Nephron progenitor cell (in vitro differentiated cells): ENCODE measurements at regions not wholly inside any gene's neighbourhood (a gene's known extent, or its start where the extent isn't known, plus 50 kb on each side); places are given as distances from the start of the nearest gene placed in this dataset.
A peak's percentile ranks its signal among the peaks of the same experiment; 100 is the strongest.

Source experiments
- DNase-seq: peaks from one replicate; pipeline ENCODE4 v3.0.0; 2021
- H3K27ac Mint-ChIP-seq: 2 replicates; pipeline ENCODE4 v1.8.0; 2021; ENCODE audit warnings: mild to moderate bottlenecking, moderate library complexity, mixed read lengths
- H3K27me3 Mint-ChIP-seq: 2 replicates; pipeline ENCODE4 v1.8.0; 2021; ENCODE audit warnings: mild to moderate bottlenecking, low read depth, mixed read lengths; ENCODE audit not compliant: poor library complexity
- H3K36me3 Mint-ChIP-seq: 2 replicates; pipeline ENCODE4 v1.8.0; 2021; ENCODE audit warnings: low read depth, mixed read lengths
- H3K4me1 Mint-ChIP-seq: 2 replicates; pipeline ENCODE4 v1.8.0; 2021; ENCODE audit warnings: mixed read lengths
- H3K4me3 Mint-ChIP-seq: 2 replicates; pipeline ENCODE4 v1.8.0; 2021; ENCODE audit warnings: mild to moderate bottlenecking, moderate library complexity, mixed read lengths
- H3K9me3 Mint-ChIP-seq: 2 replicates; pipeline ENCODE4 v1.8.0; 2021; ENCODE audit warnings: mild to moderate bottlenecking, moderate library complexity, mixed read lengths
- TF ChIP-seq, protein P1 (sequence below): fragments of 200-600 bp; sonication (generic); IDR thresholded peaks from 2 replicates; pipeline ENCODE4 v1.5.0; 2021; ENCODE audit warnings: antibody characterized with exemption

DNA sequence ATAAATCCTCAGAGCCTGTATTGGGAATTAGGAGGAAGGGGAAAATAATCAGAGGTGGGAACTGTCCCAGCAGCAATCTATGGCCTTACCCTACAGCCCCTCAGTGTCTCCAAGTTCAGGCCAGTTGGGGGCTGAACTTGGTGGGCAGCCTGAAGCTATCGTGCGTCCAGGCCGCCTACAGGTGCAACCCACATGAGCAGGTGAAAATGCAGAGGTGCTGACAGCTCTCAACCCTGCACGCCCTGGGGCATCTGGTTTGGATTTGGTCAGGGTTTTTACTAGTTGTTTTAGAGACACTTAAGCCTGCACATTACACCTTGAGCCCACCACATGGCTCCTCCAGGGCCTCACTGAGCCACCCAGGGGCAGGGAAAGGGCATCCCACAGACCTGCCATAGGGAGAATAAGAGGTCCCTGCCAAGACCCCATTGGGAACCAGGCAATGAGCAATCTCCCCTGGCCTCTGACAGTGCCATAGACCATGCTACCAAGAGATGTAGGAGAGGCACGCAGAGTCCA is 209.5 kb downstream of the FOXD2 start:
- H3K27ac Mint-ChIP-seq, result no peak overlapping the region
- no peak for DNase-seq
- no peaks in the 10 kb centered on the region for H3K36me3 Mint-ChIP-seq
- no peak overlapping the region for H3K4me3 Mint-ChIP-seq
- peaks cover 39% of the 10 kb centered on the region for H3K27me3 Mint-ChIP-seq
- peaks cover 75% of the 10 kb centered on the region for H3K4me1 Mint-ChIP-seq
- H3K9me3 Mint-ChIP-seq, result no peaks in the 10 kb centered on the region
- TF ChIP-seq, protein P1, sequence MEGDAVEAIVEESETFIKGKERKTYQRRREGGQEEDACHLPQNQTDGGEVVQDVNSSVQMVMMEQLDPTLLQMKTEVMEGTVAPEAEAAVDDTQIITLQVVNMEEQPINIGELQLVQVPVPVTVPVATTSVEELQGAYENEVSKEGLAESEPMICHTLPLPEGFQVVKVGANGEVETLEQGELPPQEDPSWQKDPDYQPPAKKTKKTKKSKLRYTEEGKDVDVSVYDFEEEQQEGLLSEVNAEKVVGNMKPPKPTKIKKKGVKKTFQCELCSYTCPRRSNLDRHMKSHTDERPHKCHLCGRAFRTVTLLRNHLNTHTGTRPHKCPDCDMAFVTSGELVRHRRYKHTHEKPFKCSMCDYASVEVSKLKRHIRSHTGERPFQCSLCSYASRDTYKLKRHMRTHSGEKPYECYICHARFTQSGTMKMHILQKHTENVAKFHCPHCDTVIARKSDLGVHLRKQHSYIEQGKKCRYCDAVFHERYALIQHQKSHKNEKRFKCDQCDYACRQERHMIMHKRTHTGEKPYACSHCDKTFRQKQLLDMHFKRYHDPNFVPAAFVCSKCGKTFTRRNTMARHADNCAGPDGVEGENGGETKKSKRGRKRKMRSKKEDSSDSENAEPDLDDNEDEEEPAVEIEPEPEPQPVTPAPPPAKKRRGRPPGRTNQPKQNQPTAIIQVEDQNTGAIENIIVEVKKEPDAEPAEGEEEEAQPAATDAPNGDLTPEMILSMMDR, result no peak

DNA sequence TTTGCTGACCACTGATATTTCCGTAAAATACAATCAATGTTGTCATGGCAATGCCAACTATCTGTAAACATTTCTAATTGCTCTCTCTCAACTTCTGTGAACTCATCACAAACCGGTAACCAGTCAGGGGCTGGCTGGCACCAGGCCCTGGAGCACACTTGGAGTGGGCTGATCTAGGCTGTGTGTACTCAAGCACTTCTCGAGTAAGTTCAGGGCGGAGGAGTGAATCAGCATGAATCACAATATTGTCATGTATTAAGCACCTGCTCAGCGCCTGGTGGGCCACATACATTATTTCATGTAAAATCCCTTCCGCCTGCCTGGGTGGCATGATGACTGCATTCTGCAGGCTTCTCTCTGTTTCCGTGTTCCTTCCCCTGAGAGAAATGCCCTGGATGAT is 212.4 kb downstream of the FOXD2 start:
- Mint-ChIP-seq H3K9me3 (no peaks in the 10 kb centered on the region), H3K36me3 (no peaks in the 10 kb centered on the region), H3K4me3 (peak overlapping the region; percentile 7), H3K4me1 (peaks cover 72% of the 10 kb centered on the region), H3K27me3 (peaks cover 59% of the 10 kb centered on the region), H3K27ac (no peak overlapping the region)
- TF ChIP-seq, protein P1, result no peak
- DNase-seq, result no peak

DNA sequence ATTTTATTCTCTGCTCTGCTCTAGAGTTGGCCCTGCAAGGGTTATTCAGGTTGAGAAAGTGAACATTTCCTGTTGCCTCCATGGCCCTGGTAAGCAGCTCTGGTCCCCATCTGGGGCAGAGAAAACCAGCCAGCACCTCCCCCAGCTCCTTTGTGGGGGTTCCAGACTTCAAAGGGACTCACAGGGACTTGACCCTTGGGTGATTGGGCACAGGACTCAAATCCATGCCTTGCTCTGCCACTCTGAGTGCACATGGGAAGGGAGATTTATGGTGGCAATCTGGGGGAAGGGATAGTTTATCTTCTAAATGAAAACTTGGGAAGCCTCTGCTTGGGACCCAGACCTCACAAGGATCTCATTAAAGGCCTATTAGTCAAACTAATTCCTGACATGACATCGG is 212.8 kb downstream of the FOXD2 start:
- Mint-ChIP-seq H3K36me3 (no peaks in the 10 kb centered on the region), H3K4me1 (peaks cover 70% of the 10 kb centered on the region), H3K27ac (no peak overlapping the region), H3K4me3 (peak overlapping the region; percentile 7), H3K9me3 (no peaks in the 10 kb centered on the region), H3K27me3 (peaks cover 60% of the 10 kb centered on the region)
- TF ChIP-seq, protein P1, result no peak
- no peak for DNase-seq

DNA sequence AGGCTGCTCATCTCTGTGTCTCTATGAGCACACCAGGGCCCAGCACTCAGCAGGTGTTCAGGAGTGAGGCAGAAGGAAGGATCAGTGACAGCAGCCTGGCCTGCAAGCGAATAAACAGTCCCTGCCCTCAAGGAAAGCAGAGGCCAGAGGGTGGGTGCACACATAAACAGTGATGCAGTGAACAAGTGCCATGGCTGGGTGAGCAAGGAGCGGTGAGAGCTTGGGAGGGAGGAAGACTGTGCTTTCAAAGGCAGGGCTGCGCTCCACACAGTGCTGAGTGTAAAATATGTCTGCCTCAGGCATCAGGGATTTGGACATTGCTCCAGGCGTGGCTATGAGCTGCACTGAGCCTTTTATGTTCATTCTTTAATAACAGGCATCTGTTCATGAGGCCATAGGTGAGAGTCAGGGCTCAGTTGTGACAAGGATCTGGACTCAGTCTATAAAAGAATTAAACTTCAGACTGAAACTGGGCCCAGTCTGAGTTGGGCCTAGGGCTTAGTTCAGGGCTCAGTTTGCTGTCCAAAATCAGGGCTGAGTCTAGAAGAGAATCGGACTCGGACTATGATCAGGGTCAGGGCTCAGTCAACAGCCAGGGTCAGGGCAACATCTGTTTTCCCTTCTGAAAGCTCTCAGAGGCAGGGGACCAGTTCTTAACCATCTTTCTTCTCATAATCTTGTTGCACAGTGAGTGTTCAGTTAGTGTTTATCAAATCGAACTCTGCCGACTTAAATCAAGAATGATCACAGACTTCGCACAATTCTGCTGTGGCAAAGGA is 213.7 kb downstream of the FOXD2 start:
- H3K27ac Mint-ChIP-seq, result peak overlapping the region; percentile 55
- peak; percentile 38 for DNase-seq
- H3K4me3 Mint-ChIP-seq, result no peak overlapping the region
- TF ChIP-seq, protein P1, result no peak
- H3K36me3 Mint-ChIP-seq, result no peaks in the 10 kb centered on the region
- H3K27me3 Mint-ChIP-seq, result peaks cover 55% of the 10 kb centered on the region
- H3K4me1 Mint-ChIP-seq, result peaks cover 71% of the 10 kb centered on the region
- H3K9me3 Mint-ChIP-seq, result no peaks in the 10 kb centered on the region

DNA sequence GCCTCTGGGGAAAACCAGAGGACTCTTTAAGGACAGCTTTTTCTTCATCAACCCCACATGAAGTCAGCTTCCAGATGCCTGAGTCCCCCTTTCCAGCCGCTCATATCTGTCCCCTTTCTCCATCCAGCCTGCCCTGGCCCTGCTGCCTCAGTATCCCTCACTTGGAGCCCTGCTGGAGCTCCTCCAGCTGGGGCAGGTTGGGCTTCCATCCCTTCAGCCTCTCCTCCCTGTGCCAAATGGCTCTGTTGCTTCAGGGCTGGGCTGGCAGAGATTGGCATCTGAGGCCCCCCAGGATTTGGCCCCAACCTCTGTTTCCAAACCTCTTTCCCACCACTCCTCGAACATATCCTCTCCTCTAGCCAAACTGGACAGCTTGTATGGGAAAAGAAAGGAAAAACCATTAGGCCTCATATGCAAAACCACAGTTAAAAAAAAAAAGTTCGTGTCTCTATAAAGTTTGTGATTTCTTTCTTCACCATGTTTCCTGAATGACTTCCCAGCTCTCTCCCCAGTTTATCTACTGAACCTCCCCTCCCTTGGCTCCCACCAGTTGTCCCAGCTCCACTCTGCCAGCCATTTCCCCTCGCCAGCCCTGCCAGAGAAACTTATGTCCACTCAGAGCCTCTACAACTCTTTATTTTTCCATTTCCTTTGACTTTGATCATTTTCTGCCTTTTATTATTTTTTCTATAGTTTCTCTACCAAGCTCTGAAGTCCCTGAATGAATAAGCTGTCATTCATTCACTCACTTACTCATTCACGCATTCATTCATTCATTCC is 217.9 kb downstream of the FOXD2 start:
- H3K27ac Mint-ChIP-seq, result no peak overlapping the region
- H3K27me3 Mint-ChIP-seq, result peaks cover 46% of the 10 kb centered on the region
- no peaks in the 10 kb centered on the region for H3K36me3 Mint-ChIP-seq
- no peak for DNase-seq
- H3K9me3 Mint-ChIP-seq, result no peaks in the 10 kb centered on the region
- peaks cover 66% of the 10 kb centered on the region for H3K4me1 Mint-ChIP-seq
- TF ChIP-seq, protein P1, result no peak
- no peak overlapping the region for H3K4me3 Mint-ChIP-seq
